TTC549 (cell line): ENCODE measurements at regions not wholly inside any gene's neighbourhood (a gene's known extent, or its start where the extent isn't known, plus 50 kb on each side); places are given as distances from the start of the nearest gene placed in this dataset.

ENCODE experiments used
- FAIRE-seq: peaks from 2 replicates; lab custom pipeline; 2012; peaks lifted over from hg19 to GRCh38; lab: Jason Lieb, UNC

DNA sequence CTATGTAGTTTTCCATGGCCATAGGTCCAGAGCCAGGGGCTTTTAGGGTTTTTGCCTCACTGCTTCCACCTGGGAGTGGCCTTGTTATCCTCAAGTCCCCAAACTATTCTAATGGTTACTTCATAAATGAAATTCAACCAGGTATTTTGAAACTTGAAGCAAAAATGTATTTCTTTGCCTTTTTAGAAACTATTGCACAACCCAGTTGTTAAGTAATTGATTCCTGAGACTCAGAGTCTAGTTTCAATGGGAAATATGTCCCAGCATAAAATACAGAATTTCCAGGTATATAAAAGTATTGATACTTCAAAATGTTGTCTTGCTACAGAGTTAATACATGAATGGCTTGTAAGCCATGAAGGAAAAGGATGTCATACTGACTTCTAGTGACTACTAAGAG, 456.2 kb upstream of the DAB2 start:
- no peak for FAIRE-seq

DNA sequence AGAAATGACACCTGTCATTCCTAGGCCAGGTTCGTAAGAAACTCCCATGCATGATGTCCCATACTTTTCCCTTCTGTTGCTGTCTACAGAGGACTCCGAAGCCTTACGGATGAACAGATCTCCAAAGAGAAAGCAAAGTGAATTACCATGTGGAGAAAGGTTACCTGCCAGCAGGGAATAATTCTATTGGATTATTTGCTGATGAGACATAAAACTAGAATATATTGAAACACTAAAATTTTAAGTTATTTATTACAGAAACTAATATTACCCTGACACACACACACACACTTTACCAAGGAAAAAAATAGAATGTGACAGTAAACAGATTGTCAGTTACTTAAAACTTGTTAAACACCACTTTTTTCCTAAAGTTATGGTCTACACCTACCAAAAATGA, 452.7 kb upstream of the DAB2 start:
- no peak for FAIRE-seq

GRCh38 chr5:39876146-39876545, 451.4 kb upstream of the DAB2 start:
- no peak for FAIRE-seq

DNA sequence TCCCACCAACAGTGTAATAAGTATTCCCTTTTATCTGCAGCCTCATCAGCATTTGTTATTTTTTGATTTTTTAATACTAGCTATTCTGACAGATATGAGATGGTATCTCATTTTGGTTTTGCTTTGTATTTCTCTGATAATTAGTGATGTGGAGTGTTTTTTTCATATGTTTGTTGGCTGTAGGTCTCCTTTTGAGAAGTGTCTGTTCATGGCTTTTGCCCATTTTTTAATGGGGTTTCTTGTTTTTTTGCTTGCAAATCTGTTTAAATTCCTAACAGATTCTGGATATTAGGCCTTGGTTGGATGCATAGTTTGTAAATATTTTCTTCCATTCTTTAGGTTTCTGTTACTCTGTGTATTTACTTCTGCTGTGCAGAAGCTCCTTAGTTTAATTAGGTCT, 445.4 kb upstream of the DAB2 start:
- FAIRE-seq: no peak

DNA sequence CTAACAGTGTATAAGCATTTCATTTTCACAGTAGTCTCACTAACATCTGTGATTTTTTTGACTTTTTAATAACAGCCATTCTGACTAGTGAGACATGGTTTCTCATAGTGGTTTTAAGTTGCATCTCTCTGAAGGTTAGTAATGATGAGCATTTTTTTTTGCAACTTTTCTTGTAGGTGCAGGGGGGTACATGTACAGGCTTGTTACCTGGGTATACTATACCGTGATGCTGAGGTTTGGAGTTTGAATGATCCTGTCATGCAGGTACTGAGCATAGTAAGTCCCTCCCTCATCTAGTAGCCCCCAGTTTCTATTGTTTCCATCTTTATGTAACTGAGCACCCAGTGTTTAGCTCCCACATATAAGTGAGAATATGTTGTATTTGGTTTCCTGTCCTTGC, 444.6 kb upstream of the DAB2 start:
- no peak for FAIRE-seq

GRCh38 chr5:39867923-39868322, 443.1 kb upstream of the DAB2 start:
- FAIRE-seq: no peak

- FAIRE-seq: no peak
Observed at GRCh38 chr5:39863926-39864552, 439.3 kb upstream of the DAB2 start.

GRCh38 chr5:39857041-39857440, 432.3 kb upstream of the DAB2 start:
- FAIRE-seq: no peak

DNA sequence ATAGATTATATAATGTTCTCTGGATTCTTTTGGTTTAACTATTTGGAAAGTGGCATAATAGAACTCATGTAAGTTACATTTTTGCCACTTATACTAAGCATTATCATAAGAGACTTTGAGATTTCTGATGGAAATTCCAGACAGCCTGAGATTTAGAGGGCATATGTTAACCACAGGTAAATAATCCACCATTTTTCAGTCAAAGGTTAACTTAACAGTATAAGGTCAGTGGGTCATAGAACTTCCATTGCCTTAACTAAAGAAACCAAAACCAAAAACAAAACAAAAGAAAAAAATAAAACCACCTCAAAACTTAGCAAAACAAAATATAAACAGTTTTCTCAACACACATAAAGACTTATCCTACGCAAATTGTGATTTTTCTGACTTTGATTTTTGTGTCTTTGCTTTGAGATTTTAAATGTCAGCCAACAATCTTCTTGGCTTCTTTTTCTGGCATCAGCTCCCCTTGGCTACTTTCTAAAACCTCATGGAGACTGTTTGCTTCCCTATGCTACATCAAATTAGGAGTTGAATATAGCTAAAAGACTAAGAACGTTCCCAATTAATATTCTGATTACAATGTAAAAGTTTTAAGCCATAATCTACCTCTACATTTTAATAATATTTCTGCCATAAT, 430.1 kb upstream of the DAB2 start:
- no peak for FAIRE-seq

DNA sequence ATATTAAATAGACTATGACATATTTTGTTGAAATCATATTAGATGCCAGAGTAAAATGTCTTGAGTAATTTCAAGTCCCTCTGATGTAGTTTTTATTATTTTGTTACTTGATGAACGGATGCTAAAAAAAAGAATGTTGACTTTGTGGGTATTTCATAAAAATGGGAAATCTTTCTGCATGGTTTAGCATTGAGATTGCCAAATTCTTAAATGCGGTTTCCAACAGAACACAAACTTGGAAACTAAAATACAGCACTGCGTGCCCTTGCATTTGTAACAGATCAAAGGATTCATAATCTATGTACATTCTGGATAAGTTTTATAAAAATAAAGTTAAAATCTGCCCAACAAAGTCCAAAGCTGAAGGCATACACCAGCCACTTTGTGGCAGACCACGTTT, 425.5 kb upstream of the DAB2 start:
- FAIRE-seq: no peak

- FAIRE-seq: no peak
Observed at GRCh38 chr5:39846144-39846543, 421.4 kb upstream of the DAB2 start.

- no peak for FAIRE-seq
Observed at GRCh38 chr5:39843767-39844166, 419.0 kb upstream of the DAB2 start.

- no peak for FAIRE-seq
Observed at GRCh38 chr5:39835371-39835770, 410.6 kb upstream of the DAB2 start.

GRCh38 chr5:39829441-39829840, 404.7 kb upstream of the DAB2 start:
- no peak for FAIRE-seq

DNA sequence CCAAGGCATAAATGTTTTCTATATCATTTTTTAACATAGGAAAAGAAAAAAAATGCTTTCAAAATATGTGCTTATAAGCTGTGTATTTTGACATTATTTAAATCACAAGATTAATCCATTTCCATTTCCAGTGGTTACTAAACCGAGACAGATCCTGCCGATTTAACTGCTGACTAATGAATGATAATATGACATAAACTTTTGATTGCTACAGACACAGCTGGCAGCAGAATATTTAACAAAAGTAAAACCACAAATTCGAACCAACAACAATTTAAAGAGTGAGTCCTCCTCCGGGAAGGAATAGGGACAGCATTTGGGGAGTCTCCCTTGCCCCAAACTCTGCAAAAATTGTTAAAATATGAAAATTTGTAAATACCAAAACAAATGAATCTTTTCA, 401.3 kb upstream of the DAB2 start:
- FAIRE-seq: no peak

DNA sequence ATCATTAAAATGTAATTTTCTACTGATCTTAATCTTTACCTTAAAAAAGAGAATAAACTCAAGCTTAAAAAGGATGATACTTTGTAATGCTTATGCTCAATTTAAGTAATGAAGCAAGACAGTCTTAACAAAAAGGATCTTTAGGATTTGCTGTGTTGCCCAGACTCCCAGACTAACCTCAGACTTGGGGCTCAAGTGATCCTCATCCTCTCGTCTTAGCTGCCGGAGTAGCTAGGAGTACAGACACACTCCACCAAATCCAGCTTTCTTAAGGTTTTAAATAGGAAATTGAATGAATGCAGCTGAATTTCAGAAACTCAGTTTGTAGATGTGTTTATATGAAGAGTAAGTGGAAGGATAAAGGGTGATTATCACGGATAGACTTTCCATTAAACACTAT, 400.5 kb upstream of the DAB2 start:
- FAIRE-seq: no peak

GRCh38 chr5:39822020-39822419, 397.2 kb upstream of the DAB2 start:
- no peak for FAIRE-seq

- no peak for FAIRE-seq
Observed at GRCh38 chr5:39816866-39817265, 392.1 kb upstream of the DAB2 start.

DNA sequence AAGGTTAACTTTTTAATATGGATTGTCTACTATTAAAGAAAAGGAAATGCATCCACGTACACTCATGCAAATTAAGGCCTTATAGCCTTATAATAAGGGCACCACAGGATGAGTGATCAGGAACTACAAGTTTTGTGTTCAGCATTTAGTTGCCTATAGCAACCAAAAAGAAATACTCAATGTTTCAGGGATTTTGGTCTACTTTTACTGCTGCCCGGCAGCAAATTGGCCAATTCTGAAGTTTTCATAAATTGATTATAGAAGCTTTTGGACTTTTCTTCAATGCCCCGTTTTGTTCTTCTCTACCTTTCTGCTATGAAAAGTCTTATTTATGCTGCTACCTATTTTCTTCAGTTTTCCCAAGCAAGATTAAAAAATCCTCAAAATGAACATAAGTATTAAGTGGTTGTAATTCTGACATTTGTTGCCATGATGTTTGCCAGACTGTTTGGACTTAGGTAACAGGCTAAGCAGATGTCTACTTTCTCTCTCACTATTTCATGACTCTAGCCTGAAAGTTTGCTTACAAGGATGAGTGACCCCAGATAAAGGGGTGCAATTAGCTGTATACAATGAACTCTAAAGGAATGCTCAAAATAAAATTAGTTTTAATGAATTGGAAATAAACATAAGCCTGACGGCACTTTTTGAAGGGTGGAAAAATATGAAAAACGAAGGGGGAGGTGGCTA, 391.5 kb upstream of the DAB2 start:
- no peak for FAIRE-seq

- FAIRE-seq: no peak
Observed at GRCh38 chr5:39815711-39816110, 390.9 kb upstream of the DAB2 start.

GRCh38 chr5:39811381-39811780, 386.6 kb upstream of the DAB2 start:
- no peak for FAIRE-seq

GRCh38 chr5:39808656-39809055, 383.9 kb upstream of the DAB2 start:
- no peak for FAIRE-seq

- no peak for FAIRE-seq
Observed at GRCh38 chr5:39801306-39801705, 376.5 kb upstream of the DAB2 start.

DNA sequence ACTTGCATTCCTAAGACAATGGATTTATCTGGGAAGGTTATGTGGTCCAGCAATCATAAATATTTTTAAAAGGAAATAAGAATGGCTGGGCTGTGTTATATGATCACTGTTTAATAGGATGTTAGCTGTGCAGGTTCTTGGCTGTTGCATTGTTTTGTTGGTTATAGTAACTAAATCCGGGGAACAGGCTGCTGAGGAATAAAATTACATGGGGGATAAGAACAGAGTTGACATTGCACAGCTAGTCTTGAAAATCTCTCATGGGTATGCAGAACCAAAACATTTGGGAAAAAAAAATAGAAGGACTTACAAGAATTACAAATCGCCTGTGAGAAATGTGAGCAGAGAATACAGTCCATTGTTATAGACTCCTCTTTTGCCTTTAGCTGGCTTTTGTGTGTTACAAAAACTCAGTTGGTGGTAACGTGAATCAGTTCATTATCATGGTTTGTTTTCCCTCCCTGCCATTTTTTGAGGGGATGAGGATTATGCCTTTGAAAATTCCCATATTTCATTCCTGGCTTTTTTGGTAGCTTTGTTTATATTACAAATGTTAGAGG, 375.3 kb upstream of the DAB2 start:
- no peak for FAIRE-seq
